A549 (cell line): ENCODE measurements at regions not wholly inside any gene's neighbourhood (a gene's known extent, or its start where the extent isn't known, plus 50 kb on each side); places are given as distances from the start of the nearest gene placed in this dataset.

Experiments
- ATAC-seq, 2 experiments: fragments of 200-7000 bp in 1 of 2; fragments of >200 bp in 1 of 2; cut with Nextera tagmentation in 1 of 2; cut with Tn5 transposase in 1 of 2; 3 replicates each; pipeline versions ENCODE4 v1.8.0 to v1.9.1; 2018 to 2020; ENCODE audit warnings: mild to moderate bottlenecking in 1 of 2, moderate library complexity in 1 of 2
- CTCF ChIA-PET: fragments of 300-600 bp; sonication (Branson Sonifier 250); formaldehyde crosslinking; extraction: SDS; loops from one replicate; lab custom pipeline; 2021; ENCODE audit warnings: antibody characterized with exemption, inconsistent platforms; lab: Yijun Ruan, JAX
- POLR2A ChIA-PET: fragments of 350-600 bp; formaldehyde crosslinking; extraction: SDS; loops from one replicate; lab custom pipeline; 2021; ENCODE audit warnings: antibody characterized with exemption, inconsistent platforms; lab: Yijun Ruan, JAX
- DNase-seq, 2 experiments: peaks; one replicate each; pipeline versions ENCODE4 v3.0.0 to v3.0.0-alpha.2; 2011 to 2016; ENCODE audit warnings: low read depth in 1 of 2, low spot score in 1 of 2
- FAIRE-seq: peaks from 2 replicates; lab custom pipeline; 2011; peaks lifted over from hg19 to GRCh38; lab: Jason Lieb, UNC
- H3K27ac ChIP-seq, 2 experiments: fragments of >200 bp; sonication (Bioruptor Twin); formaldehyde crosslinking; 3 replicates each; pipeline ENCODE4 v1.5.1; 2016 to 2017
- H3K4me1 ChIP-seq: fragments of >200 bp; sonication (Bioruptor Twin); formaldehyde crosslinking; 3 replicates; pipeline ENCODE4 v1.6.1; 2016
- H3K4me2 ChIP-seq: fragments of >200 bp; sonication (Bioruptor Twin); formaldehyde crosslinking; 3 replicates; pipeline ENCODE4 v1.6.1; 2016
- H3K4me3 ChIP-seq: fragments of >200 bp; sonication (Bioruptor Twin); formaldehyde crosslinking; 3 replicates; pipeline ENCODE4 v1.5.1; 2016
- H3K9me3 ChIP-seq: fragments of >200 bp; sonication (Bioruptor Twin); formaldehyde crosslinking; 3 replicates; pipeline ENCODE4 v1.6.1; 2016
- CHD2 ChIP-seq: fragments of 150-350 bp; IDR thresholded peaks from 2 replicates; pipeline ENCODE4 v1.6.1; 2014; ENCODE audit warnings: low read length; ENCODE audit not compliant: partially characterized antibody
- CHD4 ChIP-seq: fragments of 200-600 bp; sonication (generic); IDR thresholded peaks from 2 replicates; pipeline ENCODE4 v1.6.1; 2016; ENCODE audit warnings: antibody characterized with exemption, mild to moderate bottlenecking, borderline replicate concordance
- E2F6 ChIP-seq: IDR thresholded peaks from 2 replicates; pipeline ENCODE4 v1.6.1; 2012; ENCODE audit warnings: low read depth, borderline replicate concordance
- HDAC2 ChIP-seq: fragments of 200-600 bp; sonication (generic); IDR thresholded peaks from 2 replicates; pipeline ENCODE4 v1.6.1; 2016
- HEYL ChIP-seq: fragments of 250-450 bp; sonication (Bioruptor Pico); IDR thresholded peaks from 2 replicates; pipeline ENCODE4 v1.8.0; 2021; ENCODE audit warnings: mild to moderate bottlenecking, moderate library complexity
- HOXB13 ChIP-seq: fragments of 250-450 bp; sonication (Bioruptor Pico); IDR thresholded peaks from 2 replicates; pipeline ENCODE4 v1.5.0; 2020; ENCODE audit warnings: low read depth, mild to moderate bottlenecking, moderate library complexity
- MAFK ChIP-seq: fragments of 450-650 bp; IDR thresholded peaks from 2 replicates; pipeline ENCODE4 v1.6.1; 2014; ENCODE audit not compliant: partially characterized antibody
- MYC ChIP-seq: IDR thresholded peaks from 2 replicates; pipeline ENCODE4 v1.6.1; 2012; ENCODE audit warnings: mild to moderate bottlenecking, inconsistent platforms, low read length, improper control_type of control experiment, borderline replicate concordance
- POLR2A ChIP-seq: IDR thresholded peaks from 2 replicates; pipeline ENCODE4 v1.6.1; 2012; ENCODE audit warnings: mild to moderate bottlenecking, low read length
- POLR2AphosphoS2 ChIP-seq: conservative IDR thresholded peaks from 2 replicates; pipeline ENCODE4 v1.6.1; 2012; ENCODE audit warnings: low read length, improper control_type of control experiment, inconsistent platforms
- RNF2 ChIP-seq: fragments of 200-600 bp; sonication (generic); IDR thresholded peaks from 2 replicates; pipeline ENCODE4 v1.6.1; 2016; ENCODE audit warnings: low read depth, mild to moderate bottlenecking, antibody characterized with exemption, moderate library complexity, borderline replicate concordance
- SREBF2 ChIP-seq: fragments of 450-650 bp; IDR thresholded peaks from 2 replicates; pipeline ENCODE4 v1.6.1; 2014; ENCODE audit warnings: mild to moderate bottlenecking, moderate library complexity
- TFCP2L1 ChIP-seq: fragments of 250-450 bp; sonication (Bioruptor Pico); IDR thresholded peaks from 2 replicates; pipeline ENCODE4 v1.5.0; 2021; ENCODE audit warnings: mild to moderate bottlenecking
- TP53 ChIP-seq: fragments of 250-450 bp; sonication (Bioruptor Pico); IDR thresholded peaks from 2 replicates; pipeline ENCODE4 v1.5.0; 2021; ENCODE audit warnings: mild to moderate bottlenecking, moderate library complexity
- WGBS: methylation state at CpG from one replicate; pipeline ENCODE4 v1.1.6; 2017; ENCODE audit errors: missing lambda C conversion rate; 5-methylcytosine and 5-hydroxymethylcytosine counted together
- TF ChIP-seq, protein P1 (sequence below): fragments of >200 bp; sonication (Bioruptor Twin); formaldehyde crosslinking; IDR thresholded peaks from 3 replicates; pipeline ENCODE4 v1.5.1; 2016
- TF ChIP-seq, protein P2 (sequence below): fragments of 450-650 bp; IDR thresholded peaks from 2 replicates; pipeline ENCODE4 v1.6.1; 2014; ENCODE audit warnings: antibody characterized with exemption
- TF ChIP-seq, protein P3 (sequence below): fragments of 150-350 bp; IDR thresholded peaks from 2 replicates; pipeline ENCODE4 v1.6.1; 2014; ENCODE audit warnings: low read depth, mild to moderate bottlenecking, low read length
- TF ChIP-seq, protein P4 (sequence below): fragments of 250-450 bp; sonication (Bioruptor Pico); IDR thresholded peaks from 2 replicates; pipeline ENCODE4 v1.5.0; 2021; ENCODE audit warnings: mild to moderate bottlenecking, moderate library complexity, borderline replicate concordance

DNA sequence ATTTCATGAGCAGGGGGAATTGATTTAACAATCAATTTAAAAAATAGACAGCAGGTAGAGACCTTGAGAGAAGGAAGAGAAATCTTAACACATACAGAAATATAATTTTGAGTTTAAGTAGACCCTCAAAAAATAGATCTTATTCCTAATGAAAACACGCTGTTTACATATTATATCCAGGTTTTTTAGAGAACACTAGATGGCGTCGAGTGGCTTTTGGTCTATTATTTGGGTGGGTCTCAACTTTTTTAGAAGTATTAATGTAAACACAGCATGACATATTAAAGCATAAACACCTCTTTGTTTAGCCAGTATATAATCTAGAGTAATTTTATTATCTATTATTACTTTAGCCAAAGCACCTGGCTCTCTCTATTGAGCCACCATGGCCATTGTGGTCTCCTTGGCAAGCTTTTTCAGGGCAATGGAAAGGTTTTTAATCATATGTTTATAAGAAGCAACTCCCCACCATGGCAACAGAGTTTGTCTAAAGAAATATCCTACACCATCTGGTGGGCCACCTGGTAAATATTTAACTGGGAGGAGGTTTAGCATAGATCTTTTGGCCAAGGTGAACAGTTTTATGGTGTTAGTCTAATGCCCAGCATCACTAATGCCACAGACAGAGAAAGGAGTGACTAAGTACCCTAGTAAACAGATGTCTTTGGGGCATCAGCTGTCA is 59.7 kb upstream of the PRSS1 start:
- no peak for DNase-seq
- no peak for ATAC-seq
- WGBS, result 18% methylated on average over 3 of the region's 3 CpGs
- TF ChIP-seq, protein P1, sequence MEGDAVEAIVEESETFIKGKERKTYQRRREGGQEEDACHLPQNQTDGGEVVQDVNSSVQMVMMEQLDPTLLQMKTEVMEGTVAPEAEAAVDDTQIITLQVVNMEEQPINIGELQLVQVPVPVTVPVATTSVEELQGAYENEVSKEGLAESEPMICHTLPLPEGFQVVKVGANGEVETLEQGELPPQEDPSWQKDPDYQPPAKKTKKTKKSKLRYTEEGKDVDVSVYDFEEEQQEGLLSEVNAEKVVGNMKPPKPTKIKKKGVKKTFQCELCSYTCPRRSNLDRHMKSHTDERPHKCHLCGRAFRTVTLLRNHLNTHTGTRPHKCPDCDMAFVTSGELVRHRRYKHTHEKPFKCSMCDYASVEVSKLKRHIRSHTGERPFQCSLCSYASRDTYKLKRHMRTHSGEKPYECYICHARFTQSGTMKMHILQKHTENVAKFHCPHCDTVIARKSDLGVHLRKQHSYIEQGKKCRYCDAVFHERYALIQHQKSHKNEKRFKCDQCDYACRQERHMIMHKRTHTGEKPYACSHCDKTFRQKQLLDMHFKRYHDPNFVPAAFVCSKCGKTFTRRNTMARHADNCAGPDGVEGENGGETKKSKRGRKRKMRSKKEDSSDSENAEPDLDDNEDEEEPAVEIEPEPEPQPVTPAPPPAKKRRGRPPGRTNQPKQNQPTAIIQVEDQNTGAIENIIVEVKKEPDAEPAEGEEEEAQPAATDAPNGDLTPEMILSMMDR, result peak; percentile 13; the same call in 2 of the 3 replicates
- TF ChIP-seq MYC, result no peak
- Histone ChIP-seq H3K9me3 (no peaks in the 10 kb centered on the region), H3K27ac (no peak overlapping the region), H3K4me2 (no peak overlapping the region), H3K4me1 (no peaks in the 10 kb centered on the region), H3K4me3 (no peak overlapping the region)
- ChIA-PET CTCF (interaction anchor here (1.4 to 1.6 kb wide), 3 partner anchors 57 to 154 kb away, joined by 4 to 5 read pairs (median 4); no protein-coding TSS in a partner anchor), POLR2A (no interaction called here)
- FAIRE-seq, result no peak

DNA sequence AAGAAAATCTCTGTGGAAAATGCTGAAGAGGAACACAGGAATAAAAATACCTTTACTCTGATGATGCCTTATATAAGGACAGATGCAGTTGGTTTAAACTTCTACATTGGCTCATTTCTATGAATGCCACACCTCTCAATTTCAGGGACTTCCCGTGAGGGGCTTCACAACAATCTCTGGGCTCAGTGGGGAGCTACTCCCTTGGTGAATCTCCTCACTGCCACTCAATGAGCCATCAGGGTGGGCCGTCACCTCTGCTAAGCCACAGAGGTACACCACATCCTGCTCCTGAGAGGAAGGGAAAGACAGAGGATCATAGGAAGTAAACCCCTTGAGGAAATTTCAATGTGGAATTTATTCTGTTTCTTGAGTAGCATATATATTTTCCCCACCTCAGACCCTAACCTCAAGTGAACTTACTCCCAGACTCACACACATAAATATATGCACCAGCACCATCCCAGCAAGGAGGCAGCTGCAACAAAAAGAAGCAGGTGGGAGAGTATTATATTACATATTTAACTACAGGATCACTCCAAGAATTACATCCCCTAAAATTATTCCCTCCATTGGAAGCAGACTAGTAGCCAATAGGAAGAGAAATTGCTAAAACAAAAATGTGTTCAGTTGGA is 63.3 kb upstream of the PRSS1 start:
- no peaks in the 10 kb centered on the region for H3K4me1 ChIP-seq
- CTCF ChIA-PET, result no interaction called here
- H3K27ac ChIP-seq, result no peak overlapping the region
- no peak overlapping the region for H3K4me2 ChIP-seq
- no peaks in the 10 kb centered on the region for H3K9me3 ChIP-seq
- POLR2A ChIA-PET, result no interaction called here
- DNase-seq (no peak), ATAC-seq (no peak), FAIRE-seq (no peak)
- TF ChIP-seq RNF2 (no peak), CHD4 (no peak), E2F6 (no peak), MYC (no peak), TFCP2L1 (CRISPR knock-in tag) (no peak)
- 3% methylated on average over 2 of the region's 2 CpGs for WGBS
- H3K4me3 ChIP-seq, result no peak overlapping the region

DNA sequence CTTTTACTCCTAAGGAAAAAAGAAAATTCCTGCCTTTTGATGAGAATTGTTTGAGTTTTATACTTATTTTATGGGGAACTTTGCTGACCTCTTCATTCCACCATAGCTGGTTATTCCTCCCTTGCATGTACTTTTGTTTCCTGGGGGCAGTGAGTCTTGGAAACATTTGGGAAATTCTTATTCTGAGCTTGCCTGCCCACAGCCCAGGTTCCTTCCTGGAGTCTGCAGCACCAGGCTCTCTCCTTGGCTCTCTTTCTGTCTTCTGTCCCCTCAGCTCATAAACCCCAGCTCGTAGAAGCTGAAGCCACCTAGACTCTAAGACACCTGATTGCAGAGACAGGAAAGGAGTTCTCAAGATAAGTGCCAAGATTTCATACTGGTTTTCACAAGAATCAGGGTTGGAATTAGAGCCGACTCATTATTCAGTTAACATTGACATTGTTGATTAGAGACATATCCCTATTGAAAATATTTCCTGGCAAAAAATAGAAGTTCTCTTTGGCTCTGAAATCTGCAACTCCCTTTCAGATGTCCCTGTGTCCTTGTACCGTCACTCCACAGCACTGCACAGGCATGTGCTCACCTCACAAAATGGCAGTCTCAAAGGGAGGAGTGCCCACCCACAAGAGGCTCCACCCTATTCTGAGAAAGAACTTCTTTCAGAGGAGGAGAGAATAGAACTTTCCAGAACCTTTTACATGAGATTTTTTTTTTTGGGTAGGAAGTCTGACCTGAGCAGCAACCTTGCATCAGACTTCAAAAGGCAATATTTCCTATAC is 67.8 kb upstream of the PRSS1 start:
- H3K4me1 ChIP-seq, result no peaks in the 10 kb centered on the region
- TF ChIP-seq HDAC2, result no peak
- no peak for TF ChIP-seq MAFK
- TF ChIP-seq E2F6, result no peak
- TF ChIP-seq, protein P2, sequence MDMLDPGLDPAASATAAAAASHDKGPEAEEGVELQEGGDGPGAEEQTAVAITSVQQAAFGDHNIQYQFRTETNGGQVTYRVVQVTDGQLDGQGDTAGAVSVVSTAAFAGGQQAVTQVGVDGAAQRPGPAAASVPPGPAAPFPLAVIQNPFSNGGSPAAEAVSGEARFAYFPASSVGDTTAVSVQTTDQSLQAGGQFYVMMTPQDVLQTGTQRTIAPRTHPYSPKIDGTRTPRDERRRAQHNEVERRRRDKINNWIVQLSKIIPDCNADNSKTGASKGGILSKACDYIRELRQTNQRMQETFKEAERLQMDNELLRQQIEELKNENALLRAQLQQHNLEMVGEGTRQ, result no peak
- no peak for TF ChIP-seq CHD2
- TF ChIP-seq POLR2A, result no peak
- TF ChIP-seq HOXB13 (CRISPR knock-in tag), result no peak
- TF ChIP-seq, protein P3, sequence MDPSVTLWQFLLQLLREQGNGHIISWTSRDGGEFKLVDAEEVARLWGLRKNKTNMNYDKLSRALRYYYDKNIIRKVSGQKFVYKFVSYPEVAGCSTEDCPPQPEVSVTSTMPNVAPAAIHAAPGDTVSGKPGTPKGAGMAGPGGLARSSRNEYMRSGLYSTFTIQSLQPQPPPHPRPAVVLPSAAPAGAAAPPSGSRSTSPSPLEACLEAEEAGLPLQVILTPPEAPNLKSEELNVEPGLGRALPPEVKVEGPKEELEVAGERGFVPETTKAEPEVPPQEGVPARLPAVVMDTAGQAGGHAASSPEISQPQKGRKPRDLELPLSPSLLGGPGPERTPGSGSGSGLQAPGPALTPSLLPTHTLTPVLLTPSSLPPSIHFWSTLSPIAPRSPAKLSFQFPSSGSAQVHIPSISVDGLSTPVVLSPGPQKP, result no peak
- TF ChIP-seq HEYL, result no peak
- no peak for TF ChIP-seq TP53 (CRISPR knock-in tag)
- TF ChIP-seq SREBF2, result no peak
- no peak for TF ChIP-seq POLR2AphosphoS2
- TF ChIP-seq, protein P4, sequence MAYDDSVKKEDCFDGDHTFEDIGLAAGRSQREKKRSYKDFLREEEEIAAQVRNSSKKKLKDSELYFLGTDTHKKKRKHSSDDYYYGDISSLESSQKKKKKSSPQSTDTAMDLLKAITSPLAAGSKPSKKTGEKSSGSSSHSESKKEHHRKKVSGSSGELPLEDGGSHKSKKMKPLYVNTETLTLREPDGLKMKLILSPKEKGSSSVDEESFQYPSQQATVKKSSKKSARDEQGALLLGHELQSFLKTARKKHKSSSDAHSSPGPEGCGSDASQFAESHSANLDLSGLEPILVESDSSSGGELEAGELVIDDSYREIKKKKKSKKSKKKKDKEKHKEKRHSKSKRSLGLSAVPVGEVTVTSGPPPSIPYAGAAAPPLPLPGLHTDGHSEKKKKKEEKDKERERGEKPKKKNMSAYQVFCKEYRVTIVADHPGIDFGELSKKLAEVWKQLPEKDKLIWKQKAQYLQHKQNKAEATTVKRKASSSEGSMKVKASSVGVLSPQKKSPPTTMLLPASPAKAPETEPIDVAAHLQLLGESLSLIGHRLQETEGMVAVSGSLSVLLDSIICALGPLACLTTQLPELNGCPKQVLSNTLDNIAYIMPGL, result no peak
- TF ChIP-seq, all 56 proteins: peak for 0
- Histone ChIP-seq H3K4me2 (no peak overlapping the region), H3K9me3 (peaks cover 4% of the 10 kb centered on the region; the same call in 1 of the 3 replicates), H3K4me3 (no peak overlapping the region), H3K27ac (no peak overlapping the region)
- ChIA-PET CTCF (interaction anchor here (1.5 kb wide), 1 partner anchor 102 kb away, joined by 6 read pairs; no protein-coding TSS in a partner anchor), POLR2A (no interaction called here)
- FAIRE-seq, result no peak
- no peak for ATAC-seq
- 8% methylated on average over 3 of the region's 3 CpGs for WGBS
- no peak for DNase-seq
